Keratinocyte (primary cell): ENCODE measurements at regions not wholly inside any gene's neighbourhood (a gene's known extent, or its start where the extent isn't known, plus 50 kb on each side); places are given as distances from the start of the nearest gene placed in this dataset.

ENCODE experiments used
- CTCF ChIP-seq, 3 experiments: IDR thresholded peaks in 1 of 3; conservative IDR thresholded peaks in 1 of 3; optimal IDR thresholded peaks in 1 of 3; 2 replicates in 2 of 3; 3 replicates in 1 of 3; pipeline versions ENCODE3 to v1.5.1; 2011; ENCODE audit warnings: low read length in 3 of 3, mild to moderate bottlenecking in 3 of 3, moderate library complexity in 2 of 3, control low read depth in 1 of 3, inconsistent platforms in 1 of 3; ENCODE audit not compliant: insufficient read depth in 2 of 3; ENCODE audit errors: extremely low read depth in 1 of 3
- EZH2 ChIP-seq: IDR thresholded peaks from one replicate; pipeline ENCODE4 v1.6.1; 2012; ENCODE audit warnings: inconsistent platforms, mild to moderate bottlenecking, low read length, moderate library complexity

GRCh38 chr7:50857804-50858489 lies 75.3 kb upstream of the GRB10 start:
- no peak for TF ChIP-seq CTCF (optimal IDR thresholded peaks at IDR 0.05 in 1 of 3, IDR thresholded peaks at IDR 0.05 in 1 of 3, conservative IDR thresholded peaks at IDR 0.05 in 1 of 3; ENCODE audit: extremely low read depth in 1 of 3, insufficient read depth in 2 of 3, low read length in 3 of 3)
- no peak for TF ChIP-seq EZH2
